ENCODE measurements at regions not wholly inside any gene's neighbourhood (a gene's known extent, or its start where the extent isn't known, plus 50 kb on each side); places are given as distances from the start of the nearest gene placed in this dataset.
"Not testable (repeated sequence)": the region's sequence is repeated elsewhere in the genome, so short reads cannot be mapped to it uniquely, and the experiment has no call there.

DNA sequence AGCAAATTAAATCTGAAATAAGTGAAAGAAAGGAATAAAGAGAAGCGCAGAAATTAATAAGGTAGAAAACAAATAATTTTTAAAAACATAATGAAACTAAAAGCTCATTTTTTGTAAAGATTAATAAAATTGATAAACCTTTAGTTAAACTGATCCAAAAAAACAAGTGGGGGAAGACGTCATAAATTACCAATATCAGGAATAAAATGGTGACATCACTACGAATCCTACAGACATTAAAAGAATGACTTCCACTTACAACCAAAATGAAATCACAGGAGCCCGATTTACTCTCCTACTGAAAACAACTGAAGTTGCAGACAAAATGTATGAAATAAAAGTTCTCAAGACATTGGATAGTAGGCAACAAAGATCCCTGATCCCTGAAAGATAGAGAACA is 68.1 kb upstream of the IFFO2 start:
- no peak for DNase-seq

GRCh38 chr1:19023787-19024186 is 67.3 kb upstream of the IFFO2 start:
- DNase-seq = no peak

GRCh38 chr1:19021845-19022244 is 65.4 kb upstream of the IFFO2 start:
- no peak for DNase-seq

- not testable (repeated sequence) for DNase-seq
Measured at GRCh38 chr1:19019288-19019687, 62.8 kb upstream of the IFFO2 start.

DNA sequence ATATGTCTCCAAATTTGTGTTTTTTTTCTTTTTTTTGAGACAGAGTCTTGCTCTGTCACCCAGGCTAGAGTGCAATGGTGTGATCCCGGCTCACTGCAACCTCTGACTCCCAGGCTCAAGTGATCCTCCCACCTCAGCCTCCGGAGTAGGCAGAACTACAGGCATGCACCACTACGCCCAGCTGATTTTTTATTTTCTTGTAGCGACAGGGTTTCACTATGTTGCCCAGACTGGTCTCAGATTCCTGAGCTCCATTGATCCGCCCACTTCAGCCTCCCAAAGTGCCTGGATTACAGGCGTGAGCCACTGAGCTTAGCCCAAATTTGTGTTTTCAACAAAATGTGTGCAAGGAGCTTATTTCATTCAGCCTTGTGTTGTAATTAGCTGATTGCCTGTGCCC is 59.0 kb upstream of the IFFO2 start:
- DNase-seq = no peak

DNA sequence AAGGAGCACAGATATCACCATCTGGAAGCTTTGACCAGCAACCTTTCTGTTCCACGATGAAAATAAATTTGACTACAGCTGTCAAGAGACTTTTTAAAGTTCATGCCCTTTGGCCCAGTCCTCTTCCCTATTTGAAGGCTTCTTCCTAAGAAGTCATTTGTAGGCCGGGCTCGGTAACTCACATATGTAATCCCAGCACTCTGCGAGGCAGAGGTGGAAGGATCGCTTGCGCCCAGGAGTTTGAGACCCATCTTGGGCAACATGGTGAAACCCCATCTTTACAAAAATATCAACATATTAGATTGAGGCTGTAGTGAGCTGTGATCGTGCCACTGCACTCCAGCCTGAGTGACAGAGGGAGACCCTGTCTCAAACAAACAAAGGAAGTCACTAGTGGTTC is 58.3 kb upstream of the IFFO2 start:
- no peak for DNase-seq

DNA sequence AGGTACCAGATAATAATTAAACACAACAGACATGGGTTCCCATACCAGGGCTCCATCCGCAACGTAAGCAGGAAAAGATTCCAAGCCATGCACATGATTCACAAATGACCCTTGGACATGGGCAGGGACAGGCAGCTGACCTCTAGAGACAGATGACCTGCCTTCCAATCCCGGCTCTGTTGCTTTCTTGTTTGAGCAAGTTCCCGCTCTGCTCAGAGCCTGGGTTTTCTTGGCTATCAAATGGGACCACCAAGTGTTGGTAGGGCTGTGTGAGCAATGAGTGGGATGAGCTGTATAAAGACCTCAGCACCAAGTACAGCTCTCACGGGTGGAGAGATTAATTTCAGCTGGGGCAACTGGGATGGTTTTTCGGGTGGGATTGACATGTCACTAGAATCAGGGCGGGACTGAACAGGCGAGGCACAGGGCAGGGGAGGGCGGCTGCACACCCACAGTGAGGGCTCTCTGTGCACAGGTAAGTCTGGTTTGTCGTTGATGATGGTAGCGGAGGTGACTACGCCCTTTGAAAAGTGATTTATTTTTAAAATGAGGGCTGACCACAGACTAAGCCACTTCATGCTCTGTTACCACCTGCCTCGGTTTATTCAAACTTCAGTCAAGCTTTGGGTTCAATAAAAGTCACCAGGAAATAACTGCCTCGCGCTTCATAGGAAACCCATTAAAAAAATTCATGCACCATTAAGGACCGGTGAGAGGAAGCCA is 57.5 kb upstream of the IFFO2 start:
- DNase-seq = no peak

- DNase-seq = no peak
Measured at GRCh38 chr1:19011845-19012231, 55.4 kb upstream of the IFFO2 start.

DNA sequence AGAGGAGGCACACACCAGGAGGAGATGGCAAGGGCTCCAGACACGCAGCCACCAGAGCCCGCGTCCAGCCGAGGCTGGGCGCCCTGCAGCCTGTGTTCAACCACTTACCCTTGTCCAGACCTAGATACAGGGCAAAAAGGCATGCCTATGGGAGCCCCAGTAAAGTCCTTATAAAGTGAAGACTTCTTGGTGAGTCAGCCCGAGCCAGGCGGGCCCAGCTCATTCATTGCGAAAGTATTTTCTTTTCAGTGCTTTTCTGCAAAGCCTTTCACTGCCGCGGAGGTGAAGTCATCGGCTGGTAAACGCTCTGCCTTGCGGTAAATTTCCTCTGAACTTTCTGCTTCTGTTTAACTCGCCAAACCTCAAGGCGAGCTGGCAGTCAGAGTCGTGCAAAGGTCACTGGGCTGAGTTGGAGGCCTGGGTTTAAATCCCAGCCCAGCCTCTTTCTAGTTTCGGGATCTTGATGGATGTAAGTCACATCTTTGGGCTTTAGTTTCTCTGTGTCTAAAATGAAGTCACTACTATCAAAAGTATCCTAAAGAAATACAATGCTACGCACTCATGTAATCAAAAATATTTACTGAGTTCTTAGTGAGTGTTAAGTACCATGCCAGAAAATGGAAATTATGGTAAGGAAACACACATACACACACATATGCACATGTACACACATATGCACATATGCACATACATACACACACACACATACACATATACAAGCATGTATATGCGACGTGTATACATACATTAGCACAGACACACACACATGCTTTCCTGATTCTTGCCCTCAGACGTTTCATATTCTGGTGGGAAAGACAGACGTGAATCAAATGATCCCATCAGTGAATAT is 54.7 kb upstream of the IFFO2 start:
- peak; percentile 65 for DNase-seq

GRCh38 chr1:19010503-19010902 is 54.0 kb upstream of the IFFO2 start:
- no peak for DNase-seq

DNA sequence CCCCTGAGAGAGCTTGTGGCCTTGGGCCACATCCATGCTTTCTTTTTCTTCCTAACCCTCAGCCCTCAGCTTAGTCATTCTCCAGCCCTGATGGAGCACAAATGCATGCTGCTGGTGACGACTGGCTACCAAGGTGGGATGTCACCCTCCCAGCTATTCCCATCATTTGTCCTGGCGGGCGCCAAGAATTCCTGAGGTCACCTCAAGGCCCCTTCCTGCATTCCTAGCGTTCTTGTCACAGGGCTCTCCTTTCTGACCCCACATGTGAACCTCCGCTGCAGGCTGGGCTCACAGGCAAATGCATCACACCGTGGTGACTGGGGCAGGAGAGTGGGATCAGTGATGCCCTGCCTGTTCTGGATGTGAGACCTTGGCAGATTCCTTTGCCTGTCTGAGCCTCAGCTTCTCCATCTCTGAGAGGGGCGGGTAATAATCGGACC is 53.4 kb upstream of the IFFO2 start:
- DNase-seq = no peak

- DNase-seq = no peak
Measured at GRCh38 chr1:19009126-19009881, 52.8 kb upstream of the IFFO2 start.

DNA sequence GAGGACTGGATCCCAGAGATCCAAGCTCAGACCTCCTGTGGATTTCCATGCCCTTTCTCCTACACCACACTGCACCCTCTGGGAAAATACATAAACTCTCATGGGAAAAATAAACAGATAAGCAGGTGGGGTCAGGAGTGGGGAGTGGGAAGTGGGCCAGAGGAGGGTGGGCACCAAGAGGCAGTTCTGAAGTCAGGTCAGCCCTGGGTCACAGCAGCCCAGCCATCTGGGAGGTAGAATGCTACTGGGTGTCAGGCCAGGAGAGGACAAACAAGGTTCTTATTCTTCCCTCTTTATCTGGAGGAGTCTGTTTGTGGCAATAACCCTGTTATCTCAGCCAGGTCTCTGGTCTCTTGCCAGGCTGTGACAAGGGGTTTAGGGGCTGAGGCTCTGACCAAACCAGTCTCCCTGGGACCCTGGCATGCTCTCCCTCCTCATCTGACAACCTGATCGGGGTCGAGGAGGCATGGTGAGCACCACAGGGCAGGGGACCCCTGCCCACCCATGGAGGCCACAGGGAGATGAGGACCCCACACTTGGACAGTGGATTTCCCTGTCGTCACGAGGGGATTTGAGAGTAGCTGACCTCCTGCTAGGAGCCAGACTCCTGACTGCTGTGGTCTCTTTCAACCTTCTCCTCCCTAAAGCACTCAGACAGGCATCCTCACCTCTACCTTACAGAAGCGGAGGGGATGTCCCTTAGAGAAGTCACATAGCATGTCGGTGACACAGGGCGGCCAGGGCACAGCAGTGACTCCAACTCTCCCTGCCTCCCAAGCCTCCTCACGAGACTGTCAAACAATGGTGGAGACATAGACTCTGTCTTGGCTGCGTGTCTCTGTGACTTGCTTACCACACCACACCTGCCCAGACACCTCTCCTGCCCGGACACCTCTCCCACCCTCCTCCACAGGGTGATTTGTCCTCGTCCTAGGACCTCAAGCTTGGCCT is 51.3 kb upstream of the IFFO2 start:
- no peak for DNase-seq

DNA sequence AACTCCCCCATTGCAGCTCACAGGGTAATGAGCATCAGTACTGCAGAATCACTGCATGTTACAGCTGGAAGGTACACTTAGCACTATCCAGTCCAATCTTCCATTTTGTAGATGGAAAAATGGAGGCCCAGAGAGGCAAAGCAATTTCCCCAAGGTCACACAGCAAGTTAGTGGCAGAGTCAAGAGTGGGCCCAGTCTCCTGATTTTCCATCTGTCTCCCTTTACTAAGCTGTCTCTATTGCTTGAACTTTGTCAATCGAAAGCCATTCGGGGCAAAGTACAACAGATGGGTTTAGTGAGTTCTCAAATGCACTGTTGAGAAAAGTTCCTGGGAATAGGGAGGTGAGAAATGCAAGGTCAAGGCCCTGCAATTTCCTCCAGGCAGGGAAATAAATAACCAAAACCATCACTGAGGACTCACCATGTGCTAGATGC is 50.4 kb upstream of the IFFO2 start:
- no peak for DNase-seq
